ENCODE measurements at regions not wholly inside any gene's neighbourhood (a gene's known extent, or its start where the extent isn't known, plus 50 kb on each side); places are given as distances from the start of the nearest gene placed in this dataset.

DNA sequence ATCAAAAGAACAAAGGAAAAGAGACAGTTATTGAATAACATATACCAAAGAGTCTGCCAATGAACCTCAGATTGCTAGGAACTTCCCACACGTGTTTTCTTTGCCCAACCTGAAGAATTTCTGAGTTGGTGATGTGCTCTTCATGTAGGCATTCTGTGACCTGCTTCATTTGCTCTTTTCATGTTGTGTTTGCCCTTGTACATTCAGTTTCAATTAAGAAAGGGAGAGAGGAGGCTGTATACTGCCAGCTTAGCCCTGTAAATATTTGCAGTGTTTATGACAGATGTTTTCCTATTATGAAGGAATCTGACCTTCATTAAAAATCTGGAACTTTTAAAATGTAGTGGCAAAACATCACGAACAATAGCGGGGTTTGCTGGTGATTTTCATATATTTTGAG, 168.5 kb downstream of the GAS1 start:
- TF ChIP-seq SIN3A (IDR thresholded peaks at IDR 0.05; ENCODE audit: borderline replicate concordance, low read depth, low read length): no peak
- no peak for TF ChIP-seq ADNP (CRISPR knock-in tag; IDR thresholded peaks at IDR 0.05)
- no peak for TF ChIP-seq ZNF788 (CRISPR knock-in tag; IDR thresholded peaks at IDR 0.05; ENCODE audit: borderline replicate concordance)

Data from HepG2 (cell line).